Fibroblast of peridontal ligament (primary cell): ENCODE measurements at regions not wholly inside any gene's neighbourhood (a gene's known extent, or its start where the extent isn't known, plus 50 kb on each side); places are given as distances from the start of the nearest gene placed in this dataset.

Experiments used
- DNase-seq: peaks from one replicate; pipeline ENCODE4 v3.0.0-alpha.2; 2010; ENCODE audit errors: extremely low read depth

GRCh38 chr17:15177343-15177742 lies 87.8 kb downstream of the PMP22 start:
- no peak for DNase-seq

GRCh38 chr17:15175356-15175755 lies 89.8 kb downstream of the PMP22 start:
- no peak for DNase-seq

GRCh38 chr17:15171167-15172047 lies 93.7 kb downstream of the PMP22 start:
- peak; percentile 87 for DNase-seq

GRCh38 chr17:15169676-15170075 lies 95.5 kb downstream of the PMP22 start:
- DNase-seq = no peak

- DNase-seq = no peak
Measured at GRCh38 chr17:15168379-15168778, 96.7 kb downstream of the PMP22 start.

GRCh38 chr17:15161395-15161794 lies 103.7 kb downstream of the PMP22 start:
- DNase-seq = no peak

GRCh38 chr17:15157051-15157450 lies 108.1 kb downstream of the PMP22 start:
- peak; percentile 29 for DNase-seq

- peak; percentile 21 for DNase-seq
Measured at GRCh38 chr17:15154618-15155017, 110.5 kb downstream of the PMP22 start.

GRCh38 chr17:15145621-15146020 lies 119.5 kb downstream of the PMP22 start:
- peak; percentile 13 for DNase-seq

- no peak for DNase-seq
Measured at GRCh38 chr17:15143524-15143923, 121.6 kb downstream of the PMP22 start.

GRCh38 chr17:15134363-15134762 lies 130.8 kb downstream of the PMP22 start:
- DNase-seq = no peak

GRCh38 chr17:15133826-15134225 lies 131.3 kb downstream of the PMP22 start:
- no peak for DNase-seq

GRCh38 chr17:15133143-15133542 lies 132.0 kb downstream of the PMP22 start:
- no peak for DNase-seq

GRCh38 chr17:15130426-15130825 lies 134.7 kb downstream of the PMP22 start:
- DNase-seq = no peak

- DNase-seq = no peak
Measured at GRCh38 chr17:15129986-15130385, 135.1 kb downstream of the PMP22 start.

GRCh38 chr17:15124746-15125145 lies 140.4 kb downstream of the PMP22 start:
- peak; percentile 26 for DNase-seq

- peak; percentile 50 for DNase-seq
Measured at GRCh38 chr17:15124264-15124595, 140.9 kb downstream of the PMP22 start.

GRCh38 chr17:15123593-15124263 lies 141.4 kb downstream of the PMP22 start:
- DNase-seq = peak; percentile 84

GRCh38 chr17:15122857-15123256 lies 142.3 kb downstream of the PMP22 start:
- peak; percentile 28 for DNase-seq

GRCh38 chr17:15121426-15121825 lies 143.7 kb downstream of the PMP22 start:
- peak; percentile 86 for DNase-seq

- peak; percentile 23 for DNase-seq
Measured at GRCh38 chr17:15119968-15120367, 145.2 kb downstream of the PMP22 start.

- DNase-seq = no peak
Measured at GRCh38 chr17:15117239-15117638, 147.9 kb downstream of the PMP22 start.
